Adrenal gland (tissue), 9 donors: ENCODE measurements at regions not wholly inside any gene's neighbourhood (a gene's known extent, or its start where the extent isn't known, plus 50 kb on each side); places are given as distances from the start of the nearest gene placed in this dataset.

Source experiments
- DNase-seq, 7 donors: peaks; one replicate each; pipeline ENCODE4 v3.0.0-alpha.2; 2019 to 2020
- H3K27ac ChIP-seq, 5 donors: fragments of 200-600 bp; sonication (generic) in 4 of 5; 1 replicate in 3 of 5; 2 replicates in 2 of 5; pipeline versions ENCODE4 v1.5.1 to v1.8.0; 2016 to 2020; ENCODE audit warnings: mild to moderate bottlenecking in 1 of 5
- H3K27me3 ChIP-seq: fragments of 200-600 bp; 2 replicates; pipeline ENCODE4 v1.8.0; 2021
- H3K36me3 ChIP-seq, 2 donors: fragments of 200-600 bp; replicated peaks in 1 of 2; 1 replicate in 1 of 2; 2 replicates in 1 of 2; pipeline versions ENCODE4 v1.5.1 to v1.8.0; 2018 to 2022
- H3K4me1 ChIP-seq, 2 donors: fragments of 200-600 bp; replicated peaks in 1 of 2; 1 replicate in 1 of 2; 2 replicates in 1 of 2; pipeline versions ENCODE4 v1.5.1 to v1.8.0; 2018 to 2021
- H3K4me3 ChIP-seq, 4 donors: fragments of 200-600 bp; sonication (generic) in 3 of 4; one replicate each; pipeline ENCODE4 v1.5.1; 2016 to 2018
- H3K9me3 ChIP-seq, 3 donors: fragments of 200-600 bp; sonication (generic) in 1 of 3; replicated peaks in 1 of 3; 1 replicate in 2 of 3; 2 replicates in 1 of 3; pipeline versions ENCODE4 v1.5.1 to v1.8.0; 2016 to 2021
- POLR2A ChIP-seq, 2 donors: fragments of 450-650 bp; IDR thresholded peaks; one replicate each; pipeline ENCODE4 v1.6.1; 2017; ENCODE audit warnings: antibody characterized with exemption in 2 of 2, mild to moderate bottlenecking in 2 of 2, moderate library complexity in 1 of 2
- WGBS, 4 donors: extraction: QIAGEN DNeasy Blood & Tissue Kit in 2 of 4; methylation state at CpG; one replicate each; pipeline versions ENCODE4 v1.1.5 to v1.1.7; 2013 to 2017; 5-methylcytosine and 5-hydroxymethylcytosine counted together
- intact Hi-C, 2 donors: fragments of 100-400 bp; cut with DNase I; formaldehyde crosslinking; loops; one replicate each; pipeline versions ENCODE4 v1.14.1 to v1.15.0; 2022 to 2023
- TF ChIP-seq, protein P1 (sequence below), 6 experiments: fragments of 450-650 bp in 4 of 6; fragments of 200-600 bp in 2 of 6; sonication (generic) in 1 of 6; IDR thresholded peaks; 1 replicate in 5 of 6; 2 replicates in 1 of 6; pipeline versions ENCODE4 v1.5.1 to v1.8.0; 2016 to 2021; ENCODE audit warnings: antibody characterized with exemption in 6 of 6, mild to moderate bottlenecking in 2 of 6, moderate library complexity in 1 of 6
- donor health status: healthy with polysubstance abuse.
- donor health status: Bipolar disorder and iron deficiency.
- donor health status: DM: yes; HTN: yes; CAD: no.
- donor health status: DM: no; HTN: no; CAD: no.
- donor health status: DM: no; HTN: no; CAD: no.

DNA sequence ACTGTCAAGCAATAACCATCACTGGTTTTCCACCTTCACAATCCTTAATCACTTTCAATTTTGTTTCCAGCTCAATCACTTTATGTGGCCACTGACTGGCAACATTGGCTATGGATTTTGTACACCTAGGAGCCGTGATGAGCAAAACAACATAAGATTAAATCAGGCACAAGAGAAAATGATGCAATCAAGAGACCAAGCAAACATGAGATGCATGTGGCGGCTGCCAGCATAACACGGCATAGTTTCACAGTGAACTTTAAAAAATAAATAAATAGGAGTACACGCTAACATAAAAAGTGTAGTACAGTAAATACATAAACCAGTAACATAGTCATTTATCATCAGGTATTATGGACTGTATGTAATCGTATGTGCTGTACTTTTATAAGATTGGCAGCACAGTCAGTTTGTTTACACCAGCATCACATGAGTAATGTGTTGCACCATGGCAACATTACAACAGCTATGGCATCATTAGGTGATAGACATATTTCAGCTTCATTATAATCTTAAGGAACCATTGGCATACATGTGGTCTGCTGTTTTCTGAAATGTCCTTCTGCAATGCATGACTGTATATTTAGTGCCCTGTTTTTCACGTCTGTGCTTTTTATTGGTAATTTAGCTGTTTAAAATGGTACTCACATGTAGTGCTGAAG lies 83.3 kb upstream of the PRDM11 start:
- Histone ChIP-seq H3K27ac (no peak overlapping the region), H3K4me1 (peaks cover 0 to 7% of the 10 kb centered on the region in 2 donors), H3K9me3 (no peaks in the 10 kb centered on the region), H3K36me3 (no peaks in the 10 kb centered on the region), H3K27me3 (no peaks in the 10 kb centered on the region), H3K4me3 (no peak overlapping the region)
- DNase-seq = no peak
- no peak for TF ChIP-seq POLR2A (IDR thresholded peaks at IDR 0.05)
- TF ChIP-seq, protein P1, sequence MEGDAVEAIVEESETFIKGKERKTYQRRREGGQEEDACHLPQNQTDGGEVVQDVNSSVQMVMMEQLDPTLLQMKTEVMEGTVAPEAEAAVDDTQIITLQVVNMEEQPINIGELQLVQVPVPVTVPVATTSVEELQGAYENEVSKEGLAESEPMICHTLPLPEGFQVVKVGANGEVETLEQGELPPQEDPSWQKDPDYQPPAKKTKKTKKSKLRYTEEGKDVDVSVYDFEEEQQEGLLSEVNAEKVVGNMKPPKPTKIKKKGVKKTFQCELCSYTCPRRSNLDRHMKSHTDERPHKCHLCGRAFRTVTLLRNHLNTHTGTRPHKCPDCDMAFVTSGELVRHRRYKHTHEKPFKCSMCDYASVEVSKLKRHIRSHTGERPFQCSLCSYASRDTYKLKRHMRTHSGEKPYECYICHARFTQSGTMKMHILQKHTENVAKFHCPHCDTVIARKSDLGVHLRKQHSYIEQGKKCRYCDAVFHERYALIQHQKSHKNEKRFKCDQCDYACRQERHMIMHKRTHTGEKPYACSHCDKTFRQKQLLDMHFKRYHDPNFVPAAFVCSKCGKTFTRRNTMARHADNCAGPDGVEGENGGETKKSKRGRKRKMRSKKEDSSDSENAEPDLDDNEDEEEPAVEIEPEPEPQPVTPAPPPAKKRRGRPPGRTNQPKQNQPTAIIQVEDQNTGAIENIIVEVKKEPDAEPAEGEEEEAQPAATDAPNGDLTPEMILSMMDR (IDR thresholded peaks at IDR 0.05) = no peak
- intact Hi-C loops = no loop called here
- WGBS, 4 donors = 85 to 94% (median 91%) methylated on average over 6 of the region's 6 CpGs

DNA sequence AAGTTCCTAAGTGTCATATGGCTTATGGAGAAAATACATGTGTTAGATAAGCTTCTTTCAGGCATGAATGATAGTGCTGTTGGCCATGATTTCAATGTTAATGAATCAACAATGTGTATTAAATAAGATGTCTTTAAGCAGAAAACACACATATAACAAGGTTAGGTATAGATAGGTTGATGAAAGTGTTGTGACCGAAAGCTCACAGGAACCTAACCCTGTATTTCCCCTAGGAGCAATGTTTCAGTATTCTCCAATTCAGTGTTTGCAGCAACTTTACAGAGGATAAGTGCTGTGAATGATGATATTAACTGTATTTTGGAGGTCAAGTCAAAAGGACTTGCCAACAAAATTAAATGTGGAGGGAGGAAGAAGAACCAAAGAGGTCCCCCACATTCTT lies 82.8 kb upstream of the PRDM11 start:
- intact Hi-C loops = no loop called here
- H3K27me3 ChIP-seq = no peaks in the 10 kb centered on the region
- H3K9me3 ChIP-seq = no peaks in the 10 kb centered on the region
- peaks cover 0 to 2% of the 10 kb centered on the region in 2 donors for H3K4me1 ChIP-seq
- DNase-seq = no peak
- no peak overlapping the region for H3K27ac ChIP-seq
- H3K36me3 ChIP-seq = no peaks in the 10 kb centered on the region
- no peak for TF ChIP-seq POLR2A (IDR thresholded peaks at IDR 0.05)
- TF ChIP-seq, protein P1 (IDR thresholded peaks at IDR 0.05) = no peak
- 90 to 100% (median 95%) methylated on average over 1 of the region's 1 CpG for WGBS, 4 donors
- H3K4me3 ChIP-seq = no peak overlapping the region

DNA sequence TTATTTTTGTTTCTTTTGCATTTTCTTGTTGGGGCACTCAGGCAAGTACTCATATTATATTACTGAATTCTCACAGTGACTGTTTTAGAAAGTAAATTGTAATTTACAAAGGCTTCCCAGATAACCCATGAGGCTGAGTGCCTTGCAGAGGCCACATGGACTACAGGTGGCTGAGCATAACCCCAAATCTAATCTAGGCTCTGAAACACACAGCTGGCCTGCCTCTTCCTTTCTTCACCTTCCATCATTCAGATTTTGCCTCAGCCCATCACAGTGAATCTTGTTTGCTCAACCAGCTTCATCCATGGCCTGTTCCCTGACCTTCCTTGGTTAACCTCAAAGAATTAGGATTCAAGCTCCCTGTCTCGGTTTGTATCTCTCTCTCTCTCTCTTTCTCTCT lies 78.5 kb upstream of the PRDM11 start:
- no peak for DNase-seq
- H3K27me3 ChIP-seq = no peaks in the 10 kb centered on the region
- intact Hi-C loops = no loop called here

DNA sequence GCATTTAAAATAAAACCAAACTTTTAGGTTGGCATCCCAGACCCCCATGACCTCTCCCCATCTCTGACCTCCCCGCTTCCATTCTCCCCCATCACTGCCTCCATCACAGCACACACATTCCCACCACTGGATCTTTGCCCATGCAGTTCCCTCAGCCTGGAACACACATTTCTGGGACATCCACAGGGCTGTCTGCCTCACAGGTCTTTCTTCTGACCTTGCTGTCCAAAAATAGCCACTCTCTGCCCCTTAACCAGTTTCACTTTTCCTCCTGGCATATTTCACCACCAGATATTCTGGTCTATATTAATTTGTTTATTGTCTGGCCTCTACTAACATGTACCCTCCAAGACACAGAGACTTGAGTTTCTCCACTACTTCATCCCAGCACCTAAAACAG lies 75.2 kb upstream of the PRDM11 start:
- intact Hi-C loops = no loop called here
- TF ChIP-seq, protein P1 (IDR thresholded peaks at IDR 0.05) = no peak
- no peak for TF ChIP-seq POLR2A (IDR thresholded peaks at IDR 0.05)
- peaks cover 0 to 4% of the 10 kb centered on the region in 2 donors for H3K4me1 ChIP-seq
- no peak for DNase-seq
- WGBS, 4 donors = 94 to 100% (median 100%) methylated on average over 1 of the region's 1 CpG
- no peaks in the 10 kb centered on the region for H3K36me3 ChIP-seq
- no peaks in the 10 kb centered on the region for H3K9me3 ChIP-seq
- H3K4me3 ChIP-seq = no peak overlapping the region
- H3K27ac ChIP-seq = no peak overlapping the region
- no peaks in the 10 kb centered on the region for H3K27me3 ChIP-seq

More for the DNA sequence above, 78.5 kb upstream of the PRDM11 start:
- Histone ChIP-seq H3K36me3 (no peaks in the 10 kb centered on the region), H3K4me1 (no peaks in the 10 kb centered on the region), H3K27ac (no peak overlapping the region), H3K4me3 (no peak overlapping the region), H3K9me3 (no peaks in the 10 kb centered on the region)
- WGBS, 4 donors = 75 to 93% (median 84%) methylated on average over 1 of the region's 1 CpG
- TF ChIP-seq, protein P1 (IDR thresholded peaks at IDR 0.05) = no peak
- TF ChIP-seq POLR2A (IDR thresholded peaks at IDR 0.05) = no peak
